ENCODE measurements at regions not wholly inside any gene's neighbourhood (a gene's known extent, or its start where the extent isn't known, plus 50 kb on each side); places are given as distances from the start of the nearest gene placed in this dataset.

DNA sequence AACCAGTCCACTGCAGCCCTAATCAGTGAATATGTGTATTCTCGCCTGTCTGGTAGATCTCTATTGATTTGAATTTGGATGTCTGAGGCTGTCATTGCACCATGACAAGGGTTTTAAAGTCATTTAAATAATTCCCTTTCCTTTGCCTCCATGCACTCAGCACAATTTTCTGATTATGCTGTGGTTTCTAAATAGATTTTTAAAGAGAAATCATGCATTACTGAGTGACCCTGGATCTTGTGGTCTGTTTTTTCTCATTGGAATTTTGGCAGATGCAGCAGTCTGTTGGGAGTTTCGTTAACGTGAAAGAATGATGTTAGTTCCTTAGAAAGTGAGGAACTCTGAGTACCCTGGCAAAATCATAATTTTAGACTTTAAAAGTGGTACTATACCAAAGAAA is 396.0 kb downstream of the LRRC70 start:
- H3K4me2 ChIP-seq (ENCODE audit: low read length), result no peak overlapping the region
- no peaks in the 10 kb centered on the region for H3K9me3 ChIP-seq (ENCODE audit: control insufficient read depth, low read length)
- TF ChIP-seq, protein P1, sequence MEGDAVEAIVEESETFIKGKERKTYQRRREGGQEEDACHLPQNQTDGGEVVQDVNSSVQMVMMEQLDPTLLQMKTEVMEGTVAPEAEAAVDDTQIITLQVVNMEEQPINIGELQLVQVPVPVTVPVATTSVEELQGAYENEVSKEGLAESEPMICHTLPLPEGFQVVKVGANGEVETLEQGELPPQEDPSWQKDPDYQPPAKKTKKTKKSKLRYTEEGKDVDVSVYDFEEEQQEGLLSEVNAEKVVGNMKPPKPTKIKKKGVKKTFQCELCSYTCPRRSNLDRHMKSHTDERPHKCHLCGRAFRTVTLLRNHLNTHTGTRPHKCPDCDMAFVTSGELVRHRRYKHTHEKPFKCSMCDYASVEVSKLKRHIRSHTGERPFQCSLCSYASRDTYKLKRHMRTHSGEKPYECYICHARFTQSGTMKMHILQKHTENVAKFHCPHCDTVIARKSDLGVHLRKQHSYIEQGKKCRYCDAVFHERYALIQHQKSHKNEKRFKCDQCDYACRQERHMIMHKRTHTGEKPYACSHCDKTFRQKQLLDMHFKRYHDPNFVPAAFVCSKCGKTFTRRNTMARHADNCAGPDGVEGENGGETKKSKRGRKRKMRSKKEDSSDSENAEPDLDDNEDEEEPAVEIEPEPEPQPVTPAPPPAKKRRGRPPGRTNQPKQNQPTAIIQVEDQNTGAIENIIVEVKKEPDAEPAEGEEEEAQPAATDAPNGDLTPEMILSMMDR (IDR thresholded peaks at IDR 0.05), result no peak
- H3K4me3 ChIP-seq (ENCODE audit: low read depth, low read length), result no peak overlapping the region
- H2AFZ ChIP-seq, result no peak overlapping the region
- H3K9ac ChIP-seq, result no peak overlapping the region
- no peaks in the 10 kb centered on the region for H3K36me3 ChIP-seq (ENCODE audit: control insufficient read depth, insufficient read depth, low read length)
- no peaks in the 10 kb centered on the region for H3K4me1 ChIP-seq
- no peaks in the 10 kb centered on the region for H3K27me3 ChIP-seq (ENCODE audit: control insufficient read depth, insufficient read depth, low read length)
- H3K27ac ChIP-seq, result no peak overlapping the region
- no peaks in the 10 kb centered on the region for H3K79me2 ChIP-seq

DNA sequence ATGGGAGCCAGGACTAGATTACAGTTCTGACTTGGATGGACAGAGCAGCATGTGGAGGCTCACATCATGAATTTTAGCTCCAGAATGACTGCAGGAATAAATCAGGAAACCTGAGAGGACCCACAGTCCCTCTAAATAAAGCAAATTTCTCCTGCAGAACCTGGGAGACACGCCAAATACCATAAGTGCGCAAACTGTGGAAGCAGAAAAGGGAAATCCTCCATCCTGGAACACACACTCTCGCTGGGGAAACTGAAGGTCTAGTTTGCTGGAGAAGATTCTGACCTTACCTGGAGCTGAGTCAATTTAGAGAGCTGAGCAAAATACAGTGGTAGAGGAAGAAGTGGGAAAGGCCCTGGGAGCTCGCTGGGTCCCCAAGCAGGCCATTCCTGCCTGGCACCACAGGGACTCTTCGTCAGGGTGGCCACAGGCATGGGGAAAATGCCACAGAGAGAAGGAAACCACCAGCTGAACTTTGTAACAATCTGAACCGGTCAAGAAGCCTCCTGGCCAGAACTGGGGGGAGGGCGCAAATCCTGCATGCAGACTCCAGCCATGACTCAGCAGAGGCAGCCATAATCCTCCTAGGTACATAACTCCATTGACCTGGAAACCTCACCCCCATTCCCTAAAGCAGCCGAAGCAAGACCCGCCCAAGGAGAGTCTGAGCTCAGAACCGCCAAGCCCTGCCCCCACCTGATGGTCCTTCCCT is 390.9 kb downstream of the LRRC70 start:
- H3K4me3 ChIP-seq (ENCODE audit: low read depth, low read length), result no peak overlapping the region
- H3K9ac ChIP-seq, result no peak overlapping the region
- no peak overlapping the region for H2AFZ ChIP-seq
- H3K4me1 ChIP-seq, result no peaks in the 10 kb centered on the region
- no peaks in the 10 kb centered on the region for H3K27me3 ChIP-seq (ENCODE audit: control insufficient read depth, insufficient read depth, low read length)
- no peak overlapping the region for H3K4me2 ChIP-seq (ENCODE audit: low read length)
- H3K27ac ChIP-seq, result no peak overlapping the region
- H3K36me3 ChIP-seq (ENCODE audit: control insufficient read depth, insufficient read depth, low read length), result no peaks in the 10 kb centered on the region
- no peaks in the 10 kb centered on the region for H3K79me2 ChIP-seq
- no peaks in the 10 kb centered on the region for H3K9me3 ChIP-seq (ENCODE audit: control insufficient read depth, low read length)
- TF ChIP-seq, protein P1 (IDR thresholded peaks at IDR 0.05), result no peak

DNA sequence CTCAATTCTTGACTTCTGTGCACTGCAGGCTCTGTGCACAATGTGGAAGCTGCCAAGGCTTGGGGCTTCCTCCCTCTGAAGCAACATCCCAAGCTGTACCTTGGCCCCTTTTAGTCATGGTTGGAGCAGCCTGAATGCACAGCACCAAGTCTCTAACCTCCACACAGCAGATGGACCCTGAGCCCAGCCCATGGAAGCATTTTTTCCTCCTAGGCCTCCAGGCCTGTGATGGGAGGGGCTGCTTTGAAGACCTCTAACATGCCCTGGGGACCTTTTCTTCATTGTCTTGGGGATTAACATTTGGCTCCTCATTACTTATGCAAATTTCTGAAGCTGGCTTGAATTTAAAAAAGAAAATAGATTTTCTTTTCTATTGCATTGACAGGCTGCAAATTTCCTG is 385.8 kb downstream of the LRRC70 start:
- TF ChIP-seq, protein P1 (IDR thresholded peaks at IDR 0.05), result no peak
- Histone ChIP-seq H3K36me3 (ENCODE audit: control insufficient read depth, insufficient read depth, low read length) (no peaks in the 10 kb centered on the region), H3K4me3 (ENCODE audit: low read depth, low read length) (no peak overlapping the region), H3K9ac (no peak overlapping the region), H3K4me1 (no peaks in the 10 kb centered on the region), H2AFZ (no peak overlapping the region), H3K79me2 (no peaks in the 10 kb centered on the region), H3K27me3 (ENCODE audit: control insufficient read depth, insufficient read depth, low read length) (no peaks in the 10 kb centered on the region), H3K27ac (no peak overlapping the region), H3K4me2 (ENCODE audit: low read length) (no peak overlapping the region), H3K9me3 (ENCODE audit: control insufficient read depth, low read length) (no peaks in the 10 kb centered on the region)

DNA sequence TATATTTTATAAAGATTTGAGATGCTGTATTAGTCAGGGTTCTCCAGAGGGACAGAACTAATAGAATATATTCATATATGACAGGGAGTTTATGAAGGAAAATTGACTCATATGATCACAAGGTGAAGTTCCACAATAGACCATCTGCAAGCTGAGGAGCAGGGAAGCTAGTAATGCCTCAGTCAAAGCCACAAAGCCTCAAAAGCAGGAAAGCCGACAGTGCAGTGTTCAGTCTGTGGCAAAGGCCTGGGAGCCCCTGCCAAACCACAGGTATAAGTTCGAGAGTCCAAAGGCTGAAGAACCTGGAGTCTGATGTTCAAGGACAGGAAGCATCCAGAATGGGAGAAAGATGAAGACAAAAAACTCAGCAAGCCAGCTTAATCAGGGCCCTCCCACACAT is 382.2 kb downstream of the LRRC70 start:
- Histone ChIP-seq H3K4me3 (ENCODE audit: low read depth, low read length) (no peak overlapping the region), H2AFZ (no peak overlapping the region), H3K9ac (no peak overlapping the region), H3K27me3 (ENCODE audit: control insufficient read depth, insufficient read depth, low read length) (no peaks in the 10 kb centered on the region), H3K79me2 (no peaks in the 10 kb centered on the region), H3K27ac (no peak overlapping the region), H3K9me3 (ENCODE audit: control insufficient read depth, low read length) (no peaks in the 10 kb centered on the region), H3K36me3 (ENCODE audit: control insufficient read depth, insufficient read depth, low read length) (no peaks in the 10 kb centered on the region), H3K4me2 (ENCODE audit: low read length) (no peak overlapping the region), H3K4me1 (no peaks in the 10 kb centered on the region)
- TF ChIP-seq, protein P1 (IDR thresholded peaks at IDR 0.05), result no peak

DNA sequence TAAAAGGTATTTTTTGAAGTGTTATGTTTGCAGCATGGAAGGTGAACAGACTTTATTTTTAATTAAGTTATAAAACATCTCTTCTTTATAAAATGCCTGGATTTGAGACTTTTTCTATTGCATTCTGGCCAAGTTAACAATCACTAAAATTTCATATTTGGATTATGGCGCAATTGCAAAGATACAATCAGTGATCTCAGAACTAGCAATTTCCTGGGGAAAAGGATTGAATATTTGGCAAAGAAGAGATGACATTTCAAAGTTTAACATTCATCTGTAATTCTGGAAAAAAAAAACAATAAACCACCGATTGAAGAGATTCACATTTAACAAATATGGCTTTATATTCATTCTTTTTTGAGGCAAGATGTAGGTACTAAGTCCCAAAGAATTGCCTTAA is 378.0 kb downstream of the LRRC70 start:
- H3K4me3 ChIP-seq (ENCODE audit: low read depth, low read length), result no peak overlapping the region
- no peaks in the 10 kb centered on the region for H3K27me3 ChIP-seq (ENCODE audit: control insufficient read depth, insufficient read depth, low read length)
- H3K79me2 ChIP-seq, result no peaks in the 10 kb centered on the region
- no peaks in the 10 kb centered on the region for H3K36me3 ChIP-seq (ENCODE audit: control insufficient read depth, insufficient read depth, low read length)
- TF ChIP-seq, protein P1 (IDR thresholded peaks at IDR 0.05), result no peak
- no peaks in the 10 kb centered on the region for H3K9me3 ChIP-seq (ENCODE audit: control insufficient read depth, low read length)
- no peak overlapping the region for H3K9ac ChIP-seq
- H3K4me2 ChIP-seq (ENCODE audit: low read length), result no peak overlapping the region
- H3K27ac ChIP-seq, result no peak overlapping the region
- H3K4me1 ChIP-seq, result no peaks in the 10 kb centered on the region
- H2AFZ ChIP-seq, result no peak overlapping the region

Measured in parathyroid adenoma (tissue), 2 donors.